Colonic mucosa (tissue), 4 donors: ENCODE measurements at regions not wholly inside any gene's neighbourhood (a gene's known extent, or its start where the extent isn't known, plus 50 kb on each side); places are given as distances from the start of the nearest gene placed in this dataset.

Experiments used
- DNase-seq: peaks from one replicate; pipeline ENCODE4 v3.0.0-alpha.2; 2020
- H3K27ac ChIP-seq: fragments of 200-600 bp; one replicate; pipeline ENCODE4 v1.8.0; 2021
- H3K27me3 ChIP-seq: fragments of 200-600 bp; one replicate; pipeline ENCODE4 v1.8.0; 2021
- H3K36me3 ChIP-seq: fragments of 200-600 bp; one replicate; pipeline ENCODE4 v1.8.0; 2021
- H3K4me1 ChIP-seq: fragments of 200-600 bp; one replicate; pipeline ENCODE4 v1.8.0; 2021; ENCODE audit warnings: mild to moderate bottlenecking
- H3K4me3 ChIP-seq: fragments of 200-600 bp; one replicate; pipeline ENCODE4 v1.8.0; 2021
- H3K9ac ChIP-seq, 2 donors: one replicate each; pipeline ENCODE4 v1.7.0; 2013; ENCODE audit warnings: control low read depth in 2 of 2, low read depth in 2 of 2, low read length in 2 of 2
- H3K9me3 ChIP-seq: fragments of 200-600 bp; one replicate; pipeline ENCODE4 v1.8.0; 2021
- intact Hi-C: fragments of 100-400 bp; cut with DNase I; formaldehyde crosslinking; loops from one replicate; pipeline ENCODE4 v1.14.1; 2022
- TF ChIP-seq, protein P1 (sequence below): fragments of 200-600 bp; IDR thresholded peaks from one replicate; pipeline ENCODE4 v1.8.0; 2022; ENCODE audit warnings: antibody characterized with exemption, mild to moderate bottlenecking
- donor health status: healthy.
- donor health status: DM: no; HTN: no; CAD: no.
- donor health status: DM: no; HTN: no; CAD: no.

DNA sequence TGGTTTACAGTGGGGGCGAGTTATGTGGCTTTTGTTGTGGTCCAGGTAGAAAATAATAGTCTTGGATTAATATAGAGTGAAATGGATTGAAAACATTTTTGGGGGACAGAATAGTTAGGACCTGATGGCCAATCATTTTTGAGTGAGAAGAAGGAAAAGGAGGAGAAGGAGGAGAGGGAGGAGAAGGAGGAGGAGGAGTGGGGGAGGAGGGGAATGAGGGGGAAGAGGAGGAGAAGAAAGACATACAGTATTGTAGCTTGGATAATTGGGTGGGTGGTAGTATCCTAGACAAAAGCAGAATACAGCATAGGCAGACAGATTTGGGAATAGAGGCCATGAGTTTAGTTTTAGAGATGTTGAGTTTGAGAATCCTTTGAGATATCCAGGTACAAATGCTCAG lies 101.6 kb downstream of the GATA6 start:
- no peaks in the 10 kb centered on the region for H3K27me3 ChIP-seq
- no peak overlapping the region for H3K9ac ChIP-seq
- no peaks in the 10 kb centered on the region for H3K4me1 ChIP-seq
- intact Hi-C loops, result no loop called here
- no peaks in the 10 kb centered on the region for H3K9me3 ChIP-seq
- no peak overlapping the region for H3K4me3 ChIP-seq
- DNase-seq, result no peak
- H3K36me3 ChIP-seq, result no peaks in the 10 kb centered on the region
- no peak overlapping the region for H3K27ac ChIP-seq
- TF ChIP-seq, protein P1, sequence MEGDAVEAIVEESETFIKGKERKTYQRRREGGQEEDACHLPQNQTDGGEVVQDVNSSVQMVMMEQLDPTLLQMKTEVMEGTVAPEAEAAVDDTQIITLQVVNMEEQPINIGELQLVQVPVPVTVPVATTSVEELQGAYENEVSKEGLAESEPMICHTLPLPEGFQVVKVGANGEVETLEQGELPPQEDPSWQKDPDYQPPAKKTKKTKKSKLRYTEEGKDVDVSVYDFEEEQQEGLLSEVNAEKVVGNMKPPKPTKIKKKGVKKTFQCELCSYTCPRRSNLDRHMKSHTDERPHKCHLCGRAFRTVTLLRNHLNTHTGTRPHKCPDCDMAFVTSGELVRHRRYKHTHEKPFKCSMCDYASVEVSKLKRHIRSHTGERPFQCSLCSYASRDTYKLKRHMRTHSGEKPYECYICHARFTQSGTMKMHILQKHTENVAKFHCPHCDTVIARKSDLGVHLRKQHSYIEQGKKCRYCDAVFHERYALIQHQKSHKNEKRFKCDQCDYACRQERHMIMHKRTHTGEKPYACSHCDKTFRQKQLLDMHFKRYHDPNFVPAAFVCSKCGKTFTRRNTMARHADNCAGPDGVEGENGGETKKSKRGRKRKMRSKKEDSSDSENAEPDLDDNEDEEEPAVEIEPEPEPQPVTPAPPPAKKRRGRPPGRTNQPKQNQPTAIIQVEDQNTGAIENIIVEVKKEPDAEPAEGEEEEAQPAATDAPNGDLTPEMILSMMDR, result no peak

DNA sequence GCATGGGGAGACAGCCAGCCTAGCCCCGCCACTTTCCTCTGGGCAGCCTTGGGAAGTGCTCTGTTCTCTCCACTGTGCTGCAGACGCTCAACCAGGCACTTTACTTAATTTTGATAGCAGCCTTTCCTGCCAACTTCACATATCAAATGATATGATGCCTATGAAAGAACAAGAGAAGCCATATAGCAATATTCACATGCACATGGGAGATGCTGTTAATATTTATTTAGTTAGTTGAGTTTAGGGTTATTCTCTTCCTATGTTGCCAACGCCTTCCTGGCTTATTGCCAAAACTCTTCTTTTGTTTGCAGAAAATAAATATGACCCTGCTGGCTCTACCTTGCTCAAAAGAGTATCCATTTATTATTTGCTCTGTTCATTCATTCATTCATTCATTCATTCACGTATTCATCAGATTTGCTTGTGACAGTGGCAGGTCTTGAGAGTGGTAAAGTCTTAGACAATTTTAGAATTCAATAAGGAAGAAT lies 99.3 kb downstream of the GATA6 start:
- intact Hi-C loops, result no loop called here

DNA sequence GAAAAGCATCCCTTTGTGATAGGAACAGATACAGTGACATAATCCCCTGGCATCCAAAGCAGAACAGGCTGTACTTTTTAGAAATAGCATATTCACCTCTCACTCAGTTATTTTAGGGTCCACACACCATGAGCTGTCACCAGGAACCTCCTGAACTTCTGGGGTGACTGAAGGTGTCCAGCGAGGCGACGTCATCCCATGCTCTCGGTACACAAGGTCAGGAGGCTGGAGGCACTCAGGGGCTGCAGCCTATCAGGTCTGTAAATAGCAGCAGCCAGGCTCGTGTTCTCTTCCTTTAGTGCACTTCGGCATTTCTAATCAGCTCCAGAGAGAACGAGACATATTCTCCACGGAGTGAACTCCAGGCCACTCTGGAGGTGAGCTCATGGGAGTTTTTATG lies 98.3 kb downstream of the GATA6 start:
- Histone ChIP-seq H3K27ac (no peak overlapping the region), H3K4me3 (no peak overlapping the region), H3K4me1 (no peaks in the 10 kb centered on the region), H3K27me3 (no peaks in the 10 kb centered on the region), H3K9me3 (no peaks in the 10 kb centered on the region), H3K9ac (no peak overlapping the region), H3K36me3 (no peaks in the 10 kb centered on the region)
- TF ChIP-seq, protein P1, result no peak
- intact Hi-C loops, result no loop called here
- DNase-seq, result no peak

More for the DNA sequence above, 99.3 kb downstream of the GATA6 start:
- H3K9ac ChIP-seq, result no peak overlapping the region
- no peaks in the 10 kb centered on the region for H3K27me3 ChIP-seq
- H3K27ac ChIP-seq, result no peak overlapping the region
- no peaks in the 10 kb centered on the region for H3K36me3 ChIP-seq
- no peaks in the 10 kb centered on the region for H3K4me1 ChIP-seq
- TF ChIP-seq, protein P1, result no peak
- H3K4me3 ChIP-seq, result no peak overlapping the region
- no peak for DNase-seq
- H3K9me3 ChIP-seq, result no peaks in the 10 kb centered on the region

DNA sequence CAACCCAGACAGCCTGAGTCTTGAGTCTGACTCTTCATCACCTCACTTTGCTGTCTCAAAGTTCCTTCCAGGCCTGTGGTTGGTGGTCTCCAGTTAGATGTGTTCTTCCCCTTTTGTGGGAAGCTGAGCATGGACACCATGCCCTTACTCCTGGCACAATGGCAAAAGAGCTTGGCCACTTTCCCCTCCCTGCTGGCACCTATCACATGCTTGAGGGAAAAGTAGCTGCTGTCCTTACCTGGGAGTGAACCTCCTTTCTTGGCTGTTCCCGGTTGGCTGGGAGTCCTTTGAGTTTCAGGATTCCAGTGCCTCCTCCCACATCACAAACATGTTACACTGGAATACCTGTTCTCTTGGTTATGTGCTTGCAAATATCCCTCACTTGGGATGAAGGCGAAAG lies 97.8 kb downstream of the GATA6 start:
- Histone ChIP-seq H3K9ac (no peak overlapping the region), H3K27ac (no peak overlapping the region), H3K36me3 (no peaks in the 10 kb centered on the region), H3K9me3 (no peaks in the 10 kb centered on the region), H3K4me1 (no peaks in the 10 kb centered on the region), H3K27me3 (no peaks in the 10 kb centered on the region), H3K4me3 (no peak overlapping the region)
- intact Hi-C loops, result no loop called here
- no peak for DNase-seq
- TF ChIP-seq, protein P1, result no peak

DNA sequence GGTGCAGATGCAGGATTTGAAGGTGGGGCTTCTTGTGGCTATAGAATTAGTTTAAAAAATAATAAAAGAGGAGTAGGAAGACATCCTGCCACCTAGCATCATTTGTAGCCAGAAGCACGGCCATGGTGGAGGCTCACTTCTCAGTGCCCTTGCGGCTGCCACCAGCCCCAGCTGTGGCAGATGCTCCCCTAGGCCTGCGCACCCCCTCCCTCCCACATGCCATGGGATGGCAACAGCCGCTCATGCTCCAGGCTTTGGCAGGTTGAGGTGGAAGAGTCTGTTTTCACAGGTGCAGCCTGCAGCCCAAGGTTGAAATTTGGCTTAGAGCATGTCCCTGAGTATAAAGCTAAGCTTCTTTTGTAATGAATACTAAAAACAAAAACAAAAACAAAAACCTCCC lies 96.4 kb downstream of the GATA6 start:
- TF ChIP-seq, protein P1, result no peak
- Histone ChIP-seq H3K27me3 (no peaks in the 10 kb centered on the region), H3K27ac (no peak overlapping the region), H3K4me1 (no peaks in the 10 kb centered on the region), H3K9me3 (no peaks in the 10 kb centered on the region), H3K36me3 (no peaks in the 10 kb centered on the region), H3K4me3 (no peak overlapping the region), H3K9ac (no peak overlapping the region)
- DNase-seq, result no peak
- intact Hi-C loops, result no loop called here
